ENCODE measurements at regions not wholly inside any gene's neighbourhood (a gene's known extent, or its start where the extent isn't known, plus 50 kb on each side); places are given as distances from the start of the nearest gene placed in this dataset.

DNA sequence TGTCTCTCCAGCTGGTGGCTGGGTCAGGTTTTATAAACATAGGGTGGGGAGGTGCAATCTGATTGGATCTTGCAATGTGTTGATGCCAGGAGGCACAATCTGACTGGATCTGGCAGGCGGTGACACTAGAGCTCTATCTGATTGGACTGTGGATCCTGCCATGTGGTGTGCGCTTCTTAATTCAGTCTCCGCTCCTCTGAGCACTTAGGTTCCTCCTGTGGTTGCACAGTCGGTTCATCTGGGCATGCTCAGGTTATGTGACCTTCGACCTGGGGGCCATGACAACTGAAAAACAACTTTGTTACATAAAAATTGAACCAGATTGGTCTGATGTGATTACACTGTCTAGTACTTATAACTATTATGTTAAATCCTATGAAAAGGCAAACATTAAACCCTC lies 127.1 kb upstream of the SVIL start:
- DNase-seq (no peak), ATAC-seq (ENCODE audit: low read depth) (no peak)
- POLR2A ChIA-PET, result no interaction called here
- H3K27ac Mint-ChIP-seq, result no peak overlapping the region
- H3K27me3 Mint-ChIP-seq, result no peaks in the 10 kb centered on the region
- WGBS (ENCODE audit: insufficient coverage), result 91% methylated on average over 4 of the region's 5 CpGs
- no peak overlapping the region for H3K9ac ChIP-seq (ENCODE audit: low read length)
- no peak overlapping the region for H3K4me3 ChIP-seq (ENCODE audit: control extremely low read depth in 1 of 5, extremely low read depth in 1 of 5, insufficient read depth in 1 of 5, low read depth in 2 of 5, low read length in 4 of 5)
- H3K27me3 ChIP-seq (replicated peaks in 1 of 4; ENCODE audit: control extremely low read depth in 1 of 4, control insufficient read depth in 3 of 4, insufficient read depth in 4 of 4, low read length in 3 of 4), result no peaks in the 10 kb centered on the region
- no peak for TF ChIP-seq CTCF (IDR thresholded peaks at IDR 0.05)
- no peak overlapping the region for H2AFZ ChIP-seq (ENCODE audit: insufficient read depth, low read depth, low read length, poor library complexity, severe bottlenecking)
- H3K4me1 Mint-ChIP-seq, result no peaks in the 10 kb centered on the region
- no peaks in the 10 kb centered on the region for H4K20me1 ChIP-seq (ENCODE audit: control insufficient read depth, insufficient read depth, low read length, poor library complexity, severe bottlenecking)
- H3K9me3 Mint-ChIP-seq (ENCODE audit: insufficient read depth), result no peaks in the 10 kb centered on the region
- H3K27ac ChIP-seq (ENCODE audit: low read length in 2 of 2), result no peak overlapping the region
- H3K4me3 Mint-ChIP-seq, result no peak overlapping the region
- H3K36me3 ChIP-seq (replicated peaks in 1 of 2; ENCODE audit: control extremely low read depth in 1 of 2, control insufficient read depth in 1 of 2, extremely low read depth in 1 of 2, insufficient read depth in 2 of 2, low read length in 1 of 2), result no peaks in the 10 kb centered on the region
- intact Hi-C loops (cut with micrococcal nuclease), result no loop called here
- H3K9me3 ChIP-seq (ENCODE audit: control extremely low read depth in 1 of 3, control insufficient read depth in 2 of 3, insufficient read depth in 1 of 3, low read length in 2 of 3), result no peaks in the 10 kb centered on the region
- H3K79me2 ChIP-seq (ENCODE audit: control insufficient read depth, insufficient read depth, low read length), result no peaks in the 10 kb centered on the region
- CTCF ChIA-PET, result no interaction called here
- no peaks in the 10 kb centered on the region for H3K4me1 ChIP-seq (ENCODE audit: control insufficient read depth in 2 of 2, insufficient read depth in 2 of 2, low read length in 2 of 2)
- no peak overlapping the region for H3K4me2 ChIP-seq (replicated peaks; ENCODE audit: low read depth, low read length, poor library complexity, severe bottlenecking)

DNA sequence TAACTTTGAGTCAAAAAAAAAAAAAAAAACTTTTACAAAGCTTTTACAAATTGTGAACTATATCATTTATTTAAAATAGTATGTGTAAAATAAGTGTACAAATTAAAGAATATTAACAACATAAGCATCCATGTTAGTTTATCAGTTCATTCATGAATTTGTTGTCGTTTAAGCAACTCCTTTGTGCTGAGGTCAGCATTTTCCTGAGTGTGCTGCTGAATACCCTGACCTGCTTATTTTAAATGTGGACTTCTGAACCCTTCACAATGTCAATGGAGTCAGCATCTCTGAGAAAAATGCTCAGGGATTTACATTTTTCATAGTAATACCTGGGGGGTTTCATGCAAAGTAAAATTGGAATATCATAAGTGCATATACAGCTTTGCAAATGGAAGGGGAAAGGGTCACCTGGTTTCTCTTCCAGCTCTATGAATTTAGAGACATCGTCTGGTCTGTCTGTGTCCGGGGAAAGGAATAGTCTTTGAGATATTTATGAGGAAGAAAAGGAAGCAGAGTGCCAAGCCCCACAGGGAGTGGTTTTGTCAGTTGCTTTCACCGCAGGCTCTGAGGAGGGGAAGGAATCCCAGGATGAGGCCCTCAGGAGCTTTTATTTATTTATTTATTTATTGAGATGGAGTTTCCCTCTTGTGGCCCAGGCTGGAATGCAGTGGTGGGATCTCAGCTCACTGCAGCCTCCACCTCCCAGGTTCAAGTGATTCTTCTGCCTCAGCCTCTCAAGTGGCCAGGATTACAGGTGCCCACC lies 125.5 kb upstream of the SVIL start:
- Histone ChIP-seq H2AFZ (ENCODE audit: insufficient read depth, low read depth, low read length, poor library complexity, severe bottlenecking) (no peak overlapping the region), H4K20me1 (ENCODE audit: control insufficient read depth, insufficient read depth, low read length, poor library complexity, severe bottlenecking) (no peaks in the 10 kb centered on the region), H3K4me3 (ENCODE audit: control extremely low read depth in 1 of 5, extremely low read depth in 1 of 5, insufficient read depth in 1 of 5, low read depth in 2 of 5, low read length in 4 of 5) (no peak overlapping the region), H3K27ac (ENCODE audit: low read length in 2 of 2) (no peak overlapping the region), H3K9me3 (ENCODE audit: control extremely low read depth in 1 of 3, control insufficient read depth in 2 of 3, insufficient read depth in 1 of 3, low read length in 2 of 3) (no peaks in the 10 kb centered on the region), H3K27me3 (replicated peaks in 1 of 4; ENCODE audit: control extremely low read depth in 1 of 4, control insufficient read depth in 3 of 4, insufficient read depth in 4 of 4, low read length in 3 of 4) (no peaks in the 10 kb centered on the region), H3K36me3 (replicated peaks in 1 of 2; ENCODE audit: control extremely low read depth in 1 of 2, control insufficient read depth in 1 of 2, extremely low read depth in 1 of 2, insufficient read depth in 2 of 2, low read length in 1 of 2) (no peaks in the 10 kb centered on the region), H3K4me1 (ENCODE audit: control insufficient read depth in 2 of 2, insufficient read depth in 2 of 2, low read length in 2 of 2) (no peaks in the 10 kb centered on the region), H3K9ac (ENCODE audit: low read length) (no peak overlapping the region), H3K4me2 (replicated peaks; ENCODE audit: low read depth, low read length, poor library complexity, severe bottlenecking) (no peak overlapping the region), H3K79me2 (ENCODE audit: control insufficient read depth, insufficient read depth, low read length) (no peaks in the 10 kb centered on the region)
- H3K27me3 Mint-ChIP-seq, result peaks cover 4% of the 10 kb centered on the region
- 61% methylated on average over 3 of the region's 4 CpGs for WGBS (ENCODE audit: insufficient coverage)
- TF ChIP-seq CTCF (IDR thresholded peaks at IDR 0.05) (no peak), EZH2 (IDR thresholded peaks at IDR 0.05; ENCODE audit: borderline replicate concordance, insufficient read depth, low read depth, low read length, poor library complexity, severe bottlenecking) (no peak)
- no peak overlapping the region for H3K4me3 Mint-ChIP-seq
- H3K9me3 Mint-ChIP-seq (ENCODE audit: insufficient read depth), result no peaks in the 10 kb centered on the region
- H3K4me1 Mint-ChIP-seq, result no peaks in the 10 kb centered on the region
- no peak for ATAC-seq (ENCODE audit: low read depth)
- ChIA-PET CTCF (no interaction called here), POLR2A (no interaction called here)
- intact Hi-C loops (cut with micrococcal nuclease), result no loop called here
- no peak for DNase-seq
- no peak overlapping the region for H3K27ac Mint-ChIP-seq

Data from B cell (primary cell).